GM10248 (cell line): ENCODE measurements at regions not wholly inside any gene's neighbourhood (a gene's known extent, or its start where the extent isn't known, plus 50 kb on each side); places are given as distances from the start of the nearest gene placed in this dataset.

Experiments
- CTCF ChIA-PET: fragments of 300-600 bp; sonication (Branson Sonifier 250); formaldehyde crosslinking; extraction: SDS; loops from one replicate; lab custom pipeline; 2021; ENCODE audit warnings: antibody characterized with exemption; lab: Yijun Ruan, JAX
- POLR2A ChIA-PET: fragments of 350-650 bp; sonication (Branson Sonifier 250); formaldehyde crosslinking; extraction: SDS; loops from one replicate; lab custom pipeline; 2020; ENCODE audit warnings: antibody characterized with exemption; lab: Yijun Ruan, JAX
- DNase-seq: peaks from one replicate; pipeline ENCODE4 v3.0.0; 2012; ENCODE audit errors: extremely low spot score
- CTCF ChIP-seq: IDR thresholded peaks from 2 replicates; pipeline ENCODE4 v1.5.1; 2012; ENCODE audit warnings: mild to moderate bottlenecking, low read depth; ENCODE audit errors: extremely low read depth, missing control alignments, control extremely low read depth

- no peak for TF ChIP-seq CTCF
- POLR2A ChIA-PET = no interaction called here
- CTCF ChIA-PET = interaction anchor here (1.6 kb wide), 1 partner anchor 14 kb away, joined by 3 read pairs; no protein-coding TSS in a partner anchor
- no peak for DNase-seq
Observed at GRCh38 chrX:43148305-43148704, 370.3 kb upstream of the PPP1R2C start.

- POLR2A ChIA-PET = no interaction called here
- CTCF ChIA-PET = no interaction called here
- no peak for DNase-seq
- TF ChIP-seq CTCF = no peak
Observed at GRCh38 chrX:43165343-43165920, 387.5 kb upstream of the PPP1R2C start.

GRCh38 chrX:43166874-43167273 lies 388.9 kb upstream of the PPP1R2C start:
- DNase-seq = no peak
- TF ChIP-seq CTCF = no peak
- CTCF ChIA-PET = no interaction called here
- POLR2A ChIA-PET = no interaction called here

- CTCF ChIA-PET = no interaction called here
- POLR2A ChIA-PET = no interaction called here
- no peak for DNase-seq
- no peak for TF ChIP-seq CTCF
Observed at GRCh38 chrX:43175434-43175833, 397.5 kb upstream of the PPP1R2C start.

GRCh38 chrX:43176686-43177085 lies 398.7 kb upstream of the PPP1R2C start:
- ChIA-PET POLR2A (no interaction called here), CTCF (no interaction called here)
- no peak for TF ChIP-seq CTCF

GRCh38 chrX:43188296-43188695 lies 410.3 kb upstream of the PPP1R2C start:
- POLR2A ChIA-PET = no interaction called here
- CTCF ChIA-PET = no interaction called here
- no peak for DNase-seq
- TF ChIP-seq CTCF = no peak

More at GRCh38 chrX:43176686-43177085, 398.7 kb upstream of the PPP1R2C start:
- DNase-seq = no peak
